Fibroblast of lung (primary cell): ENCODE measurements at regions not wholly inside any gene's neighbourhood (a gene's known extent, or its start where the extent isn't known, plus 50 kb on each side); places are given as distances from the start of the nearest gene placed in this dataset.

ENCODE experiments used
- DNase-seq, 2 donors: peaks; one replicate each; pipeline versions ENCODE4 v3.0.0 to v3.0.0-alpha.2; 2010; ENCODE audit warnings: low read depth in 2 of 2
- H2AFZ ChIP-seq: 2 replicates; pipeline ENCODE4 v1.5.1; 2012; ENCODE audit warnings: low read length, control low read depth, inconsistent platforms
- H3K27ac ChIP-seq: 2 replicates; pipeline ENCODE4 v1.5.1; 2011; ENCODE audit warnings: low read length, control low read depth; ENCODE audit not compliant: insufficient read depth
- H3K27me3 ChIP-seq: 2 replicates; pipeline ENCODE4 v1.5.1; 2011; ENCODE audit warnings: mild to moderate bottlenecking, low read length; ENCODE audit not compliant: control insufficient read depth, insufficient read depth
- H3K36me3 ChIP-seq: 2 replicates; pipeline ENCODE4 v1.5.1; 2011; ENCODE audit warnings: low read length; ENCODE audit not compliant: control insufficient read depth, insufficient read depth
- H3K4me1 ChIP-seq: 2 replicates; pipeline ENCODE4 v1.5.1; 2011; ENCODE audit warnings: low read length; ENCODE audit not compliant: control insufficient read depth, insufficient read depth; ENCODE audit errors: extremely low read depth
- H3K4me2 ChIP-seq: 2 replicates; pipeline ENCODE4 v1.5.1; 2011; ENCODE audit warnings: low read length, control low read depth; ENCODE audit not compliant: insufficient read depth; ENCODE audit errors: extremely low read depth
- H3K4me3 ChIP-seq, 4 experiments: fragments of 200-600 bp in 1 of 4; sonication (generic) in 1 of 4; replicated peaks in 1 of 4; 2 replicates each; pipeline ENCODE4 v1.5.1; 2011 to 2016; ENCODE audit warnings: low read length in 4 of 4, low read depth in 3 of 4, mild to moderate bottlenecking in 3 of 4, control low read depth in 2 of 4, inconsistent platforms in 1 of 4, mixed read lengths in 1 of 4; ENCODE audit not compliant: insufficient read depth in 1 of 4; ENCODE audit errors: control extremely low read depth in 1 of 4
- H3K79me2 ChIP-seq: 2 replicates; pipeline ENCODE4 v1.5.1; 2012; ENCODE audit warnings: mild to moderate bottlenecking, low read length, inconsistent platforms; ENCODE audit not compliant: control insufficient read depth, insufficient read depth
- H3K9ac ChIP-seq: 2 replicates; pipeline ENCODE4 v1.5.1; 2011; ENCODE audit warnings: mild to moderate bottlenecking, low read length, control low read depth; ENCODE audit not compliant: insufficient read depth
- H3K9me3 ChIP-seq: 2 replicates; pipeline ENCODE4 v1.5.1; 2012; ENCODE audit warnings: low read depth, low read length; ENCODE audit not compliant: control insufficient read depth, insufficient read depth
- H4K20me1 ChIP-seq: 2 replicates; pipeline ENCODE4 v1.5.1; 2011; ENCODE audit warnings: low read length; ENCODE audit not compliant: control insufficient read depth, insufficient read depth; ENCODE audit errors: extremely low read depth
- EZH2 ChIP-seq: IDR thresholded peaks from 2 replicates; pipeline ENCODE4 v1.5.1; 2012; ENCODE audit warnings: low read length, control low read depth, mild to moderate bottlenecking; ENCODE audit errors: missing control alignments
- TF ChIP-seq, protein P1 (sequence below), 2 donors: IDR thresholded peaks in 1 of 2; conservative IDR thresholded peaks in 1 of 2; 1 replicate in 1 of 2; 2 replicates in 1 of 2; pipeline ENCODE4 v1.5.1; 2011 to 2012; ENCODE audit warnings: low read length in 2 of 2, control low read depth in 1 of 2, inconsistent platforms in 1 of 2, low read depth in 1 of 2, mild to moderate bottlenecking in 1 of 2

DNA sequence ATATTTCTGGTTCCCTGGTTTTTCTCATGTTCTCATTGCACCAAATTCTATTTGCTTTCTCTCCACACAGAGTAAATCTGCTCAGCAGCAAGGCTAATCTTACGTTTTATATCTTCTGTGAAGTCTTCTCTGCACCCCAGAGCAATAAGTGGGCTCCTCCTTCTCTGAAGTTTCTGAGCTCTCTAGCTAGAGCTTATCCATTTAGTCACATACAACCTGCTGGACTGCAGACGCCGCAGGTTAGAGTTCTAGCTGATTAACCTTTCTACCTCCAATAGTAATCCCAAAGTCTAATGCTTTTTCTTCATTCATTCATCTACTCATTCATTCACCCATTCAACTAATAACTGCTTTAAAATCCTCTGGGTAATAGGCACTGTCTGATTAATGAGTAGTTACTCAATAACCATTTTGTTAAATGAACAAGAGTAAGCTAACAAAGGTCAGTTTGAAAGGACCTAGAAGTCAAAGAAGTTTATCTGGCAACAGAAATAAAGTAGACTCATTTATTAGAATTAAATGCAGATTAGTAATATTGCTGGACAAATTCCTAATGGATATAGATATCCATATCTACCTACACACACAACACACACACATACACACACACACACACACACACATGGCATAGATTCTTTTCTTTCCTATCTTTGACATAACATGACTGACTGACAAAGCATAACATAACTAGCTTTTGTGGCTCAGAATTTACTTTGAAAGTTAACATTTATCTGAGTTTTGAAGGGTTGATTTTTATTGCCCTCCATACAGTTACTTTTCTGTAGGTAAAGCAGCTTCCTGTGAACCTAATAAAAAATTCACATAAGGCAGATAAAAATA lies 984.6 kb upstream of the SEMA6A start:
- Histone ChIP-seq H3K27ac (no peak overlapping the region), H3K4me1 (no peaks in the 10 kb centered on the region), H4K20me1 (no peaks in the 10 kb centered on the region), H3K9ac (no peak overlapping the region), H3K4me2 (no peak overlapping the region), H3K27me3 (no peaks in the 10 kb centered on the region), H3K9me3 (no peaks in the 10 kb centered on the region), H3K36me3 (no peaks in the 10 kb centered on the region), H2AFZ (no peak overlapping the region), H3K4me3 (no peak overlapping the region), H3K79me2 (no peaks in the 10 kb centered on the region)
- no peak for DNase-seq
- TF ChIP-seq, protein P1, sequence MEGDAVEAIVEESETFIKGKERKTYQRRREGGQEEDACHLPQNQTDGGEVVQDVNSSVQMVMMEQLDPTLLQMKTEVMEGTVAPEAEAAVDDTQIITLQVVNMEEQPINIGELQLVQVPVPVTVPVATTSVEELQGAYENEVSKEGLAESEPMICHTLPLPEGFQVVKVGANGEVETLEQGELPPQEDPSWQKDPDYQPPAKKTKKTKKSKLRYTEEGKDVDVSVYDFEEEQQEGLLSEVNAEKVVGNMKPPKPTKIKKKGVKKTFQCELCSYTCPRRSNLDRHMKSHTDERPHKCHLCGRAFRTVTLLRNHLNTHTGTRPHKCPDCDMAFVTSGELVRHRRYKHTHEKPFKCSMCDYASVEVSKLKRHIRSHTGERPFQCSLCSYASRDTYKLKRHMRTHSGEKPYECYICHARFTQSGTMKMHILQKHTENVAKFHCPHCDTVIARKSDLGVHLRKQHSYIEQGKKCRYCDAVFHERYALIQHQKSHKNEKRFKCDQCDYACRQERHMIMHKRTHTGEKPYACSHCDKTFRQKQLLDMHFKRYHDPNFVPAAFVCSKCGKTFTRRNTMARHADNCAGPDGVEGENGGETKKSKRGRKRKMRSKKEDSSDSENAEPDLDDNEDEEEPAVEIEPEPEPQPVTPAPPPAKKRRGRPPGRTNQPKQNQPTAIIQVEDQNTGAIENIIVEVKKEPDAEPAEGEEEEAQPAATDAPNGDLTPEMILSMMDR (conservative IDR thresholded peaks at IDR 0.05 in 1 of 2, IDR thresholded peaks at IDR 0.05 in 1 of 2; ENCODE audit: low read depth in 1 of 2, low read length in 2 of 2): no peak
- TF ChIP-seq EZH2: no peak

DNA sequence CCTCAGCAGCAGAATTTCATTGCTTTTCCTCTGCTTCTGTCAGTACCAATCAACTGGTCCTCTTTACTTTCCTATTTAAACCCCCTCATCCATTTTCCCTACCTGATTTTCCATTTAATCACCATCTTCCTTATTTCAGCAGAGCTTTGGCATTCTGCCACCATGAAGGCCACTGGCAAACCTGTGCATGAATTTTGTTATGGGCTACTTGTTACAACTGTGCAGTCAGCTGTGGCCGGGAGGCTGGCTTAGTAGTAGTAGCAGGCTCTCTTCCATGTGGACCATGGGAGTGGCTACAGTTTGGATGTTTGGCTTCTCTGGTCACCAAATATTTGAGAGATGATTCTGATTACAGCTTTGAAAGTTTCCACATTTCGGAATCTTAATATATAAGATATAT lies 976.6 kb upstream of the SEMA6A start:
- no peak overlapping the region for H3K4me3 ChIP-seq
- H3K27me3 ChIP-seq: no peaks in the 10 kb centered on the region
- no peaks in the 10 kb centered on the region for H3K4me1 ChIP-seq
- no peak overlapping the region for H3K27ac ChIP-seq
- no peak overlapping the region for H3K4me2 ChIP-seq
- no peak overlapping the region for H3K9ac ChIP-seq
- H3K79me2 ChIP-seq: no peaks in the 10 kb centered on the region
- no peaks in the 10 kb centered on the region for H4K20me1 ChIP-seq
- H3K9me3 ChIP-seq: no peaks in the 10 kb centered on the region
- TF ChIP-seq, protein P1 (conservative IDR thresholded peaks at IDR 0.05 in 1 of 2, IDR thresholded peaks at IDR 0.05 in 1 of 2; ENCODE audit: low read depth in 1 of 2, low read length in 2 of 2): no peak
- TF ChIP-seq EZH2: no peak
- DNase-seq: no peak
- H3K36me3 ChIP-seq: no peaks in the 10 kb centered on the region
- H2AFZ ChIP-seq: no peak overlapping the region

DNA sequence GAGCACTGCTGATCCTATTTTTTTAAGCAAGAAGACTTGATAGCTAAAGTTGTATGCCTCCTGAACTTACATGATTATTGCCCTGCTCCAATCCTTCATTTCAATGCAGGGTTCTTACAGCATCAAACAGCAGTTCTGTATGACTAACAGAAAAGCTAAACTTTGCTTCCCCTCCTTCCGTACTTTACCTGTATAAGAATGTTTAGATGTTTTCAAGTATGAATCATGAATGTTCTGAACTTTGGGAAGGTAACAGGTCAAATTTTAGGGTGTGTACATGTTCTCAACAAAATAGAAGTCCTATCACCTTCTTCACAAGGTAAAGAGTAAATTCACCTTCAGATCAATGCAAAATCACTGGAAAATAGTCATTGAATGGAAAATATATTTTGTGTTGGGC lies 972.6 kb upstream of the SEMA6A start:
- Histone ChIP-seq H3K36me3 (no peaks in the 10 kb centered on the region), H3K4me1 (no peaks in the 10 kb centered on the region), H3K9me3 (no peaks in the 10 kb centered on the region), H3K4me2 (no peak overlapping the region), H3K79me2 (no peaks in the 10 kb centered on the region), H2AFZ (no peak overlapping the region), H3K4me3 (no peak overlapping the region), H3K27me3 (no peaks in the 10 kb centered on the region), H3K27ac (no peak overlapping the region), H3K9ac (no peak overlapping the region), H4K20me1 (no peaks in the 10 kb centered on the region)
- no peak for DNase-seq
- TF ChIP-seq, protein P1 (conservative IDR thresholded peaks at IDR 0.05 in 1 of 2, IDR thresholded peaks at IDR 0.05 in 1 of 2; ENCODE audit: low read depth in 1 of 2, low read length in 2 of 2): no peak
- no peak for TF ChIP-seq EZH2
